HG03135 (cell line): ENCODE measurements at regions not wholly inside any gene's neighbourhood (a gene's known extent, or its start where the extent isn't known, plus 50 kb on each side); places are given as distances from the start of the nearest gene placed in this dataset.

Experiments
- ATAC-seq: cut with Tn5 transposase; IDR thresholded peaks from one replicate; pipeline ENCODE4 v1.9.1; 2021; ENCODE audit warnings: mild to moderate bottlenecking, moderate library complexity; ENCODE audit not compliant: unreplicated experiment

DNA sequence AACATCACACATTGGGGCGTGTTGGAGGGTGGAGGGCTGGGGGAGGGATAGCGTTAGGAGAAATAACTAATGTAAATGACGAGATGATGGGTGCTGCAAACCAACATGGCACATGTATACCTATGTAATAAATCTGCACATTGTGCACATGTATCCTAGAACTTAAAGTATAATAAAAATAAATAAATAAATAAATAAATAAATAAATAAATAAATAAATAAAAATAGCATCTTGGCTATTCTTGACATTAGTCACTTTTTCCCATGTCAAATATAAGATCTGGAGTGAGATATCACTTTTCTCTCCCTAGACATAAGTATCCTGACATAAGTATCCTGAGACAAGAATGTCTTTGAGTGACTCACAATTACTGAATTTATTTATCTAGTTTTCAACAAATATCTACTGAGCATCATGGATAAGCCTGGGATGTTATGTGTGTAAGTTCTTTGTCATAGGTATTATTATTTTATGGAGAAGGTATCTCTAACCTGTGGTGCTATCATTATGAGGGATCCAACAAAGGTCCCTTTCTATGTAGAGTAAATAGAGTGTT is 691.3 kb downstream of the SORCS1 start:
- no peak for ATAC-seq

DNA sequence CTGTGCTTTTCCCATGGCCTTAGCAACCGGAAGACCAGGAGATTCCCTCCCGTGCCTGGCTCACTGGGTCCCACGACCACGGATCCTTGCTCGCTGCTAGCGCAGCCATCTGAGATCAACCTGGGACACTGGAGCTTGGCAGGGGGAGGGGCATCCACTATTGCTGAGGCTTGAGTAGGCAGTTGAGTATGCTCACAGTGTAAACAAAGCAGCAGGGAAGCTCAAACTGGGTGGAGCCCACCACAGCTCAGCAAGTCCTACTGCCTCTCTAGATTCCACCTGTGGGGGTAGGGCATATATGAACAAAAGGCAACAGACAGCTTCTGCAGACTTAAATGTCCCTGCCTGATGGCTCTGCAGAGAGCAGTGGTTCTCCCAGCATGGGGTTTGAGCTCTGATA is 697.0 kb downstream of the SORCS1 start:
- no peak for ATAC-seq

DNA sequence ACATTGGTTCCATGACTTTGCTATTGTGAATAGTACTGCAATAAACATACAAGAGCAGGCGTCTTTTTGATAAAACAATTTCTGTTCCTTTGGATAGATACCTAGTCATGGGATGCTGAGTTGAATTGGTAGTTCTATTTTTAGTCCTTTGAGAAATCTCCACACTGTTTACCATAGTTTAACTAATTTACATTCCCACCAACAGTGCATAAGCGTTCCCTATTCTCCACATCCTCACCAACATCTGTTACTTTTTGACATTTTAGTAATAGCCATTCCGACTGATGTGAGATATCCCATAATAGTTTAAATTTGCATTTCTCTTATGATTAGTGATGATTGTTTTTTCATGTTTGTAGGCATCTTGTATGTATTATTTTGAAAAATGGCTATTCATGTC is 707.0 kb downstream of the SORCS1 start:
- no peak for ATAC-seq

GRCh38 chr10:106454233-106454632 is 710.3 kb downstream of the SORCS1 start:
- no peak for ATAC-seq

DNA sequence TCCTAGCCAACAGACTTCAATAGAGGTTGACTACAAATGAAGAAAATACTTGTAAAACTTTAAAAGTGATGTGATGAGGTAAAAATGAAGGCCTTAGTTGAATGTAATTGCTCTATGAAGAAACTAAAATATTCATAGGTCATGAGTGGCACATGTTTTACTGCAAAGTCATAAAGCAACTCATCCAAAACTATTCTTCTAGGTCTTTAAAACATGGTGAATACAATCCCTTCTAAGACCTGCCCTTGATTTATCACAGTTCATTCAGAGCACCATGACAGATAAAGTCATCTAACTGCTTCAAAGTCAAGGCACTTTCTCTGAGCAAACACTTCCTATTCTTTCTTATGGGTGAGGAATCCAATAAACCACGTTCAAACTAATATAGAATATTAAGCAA is 713.5 kb downstream of the SORCS1 start:
- ATAC-seq: no peak

GRCh38 chr10:106446920-106447319 is 717.6 kb downstream of the SORCS1 start:
- ATAC-seq: no peak

DNA sequence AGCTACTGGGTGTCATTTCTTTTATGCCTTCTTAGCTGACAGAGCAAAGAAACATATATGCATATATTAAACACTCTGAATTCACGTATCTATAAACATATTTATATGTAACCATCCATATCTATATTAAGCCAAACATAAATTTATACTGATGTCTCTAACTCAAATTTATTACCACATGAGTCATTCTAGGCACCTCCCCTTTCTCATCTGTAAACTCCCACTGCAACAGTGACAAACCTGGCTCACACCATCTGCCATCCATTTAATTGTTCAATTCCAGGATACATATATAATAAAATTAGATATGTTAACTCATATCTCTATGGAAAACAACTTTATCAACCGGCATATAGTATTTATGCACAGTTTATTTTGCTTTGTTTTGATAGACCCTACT is 722.3 kb downstream of the SORCS1 start:
- ATAC-seq: no peak

- no peak for ATAC-seq
Observed at GRCh38 chr10:106440767-106441166, 723.7 kb downstream of the SORCS1 start.

DNA sequence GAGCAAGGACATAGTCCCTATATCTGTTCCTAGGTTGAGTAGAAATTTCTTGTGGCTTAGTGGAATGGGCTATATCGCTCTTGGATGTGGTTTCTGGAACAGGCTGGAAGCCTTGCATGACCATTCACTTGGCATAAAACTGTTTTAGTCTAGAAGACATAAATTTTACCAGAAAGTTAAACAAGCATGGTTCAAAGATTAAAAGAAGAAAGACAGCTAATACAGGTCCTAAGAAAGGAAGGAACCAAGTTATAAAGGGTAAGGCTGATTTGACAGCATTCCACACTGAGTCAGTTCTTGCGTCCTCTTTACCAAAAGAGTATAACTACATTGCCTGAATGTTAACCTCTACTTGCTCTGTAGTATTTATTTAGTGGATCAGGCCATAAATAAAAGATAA is 724.2 kb downstream of the SORCS1 start:
- no peak for ATAC-seq

DNA sequence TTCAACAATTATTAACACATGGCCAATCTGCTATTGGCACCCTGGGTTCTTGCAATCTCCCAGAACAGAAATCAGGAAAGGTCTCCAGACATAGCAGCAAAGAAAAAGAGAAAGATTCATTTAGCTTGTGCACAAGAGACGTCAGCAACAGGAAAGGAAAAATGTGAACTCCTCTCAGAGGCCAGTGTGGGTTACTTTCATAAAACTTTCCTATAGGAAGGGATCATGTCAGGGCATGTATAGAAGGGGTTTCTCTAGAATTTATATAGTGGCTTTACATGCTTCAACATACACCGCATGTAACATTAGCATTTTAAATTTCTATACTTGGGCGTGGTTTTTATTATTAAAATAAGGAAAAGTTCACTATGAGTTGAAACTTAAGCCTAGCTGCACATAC is 725.1 kb downstream of the SORCS1 start:
- ATAC-seq: no peak

DNA sequence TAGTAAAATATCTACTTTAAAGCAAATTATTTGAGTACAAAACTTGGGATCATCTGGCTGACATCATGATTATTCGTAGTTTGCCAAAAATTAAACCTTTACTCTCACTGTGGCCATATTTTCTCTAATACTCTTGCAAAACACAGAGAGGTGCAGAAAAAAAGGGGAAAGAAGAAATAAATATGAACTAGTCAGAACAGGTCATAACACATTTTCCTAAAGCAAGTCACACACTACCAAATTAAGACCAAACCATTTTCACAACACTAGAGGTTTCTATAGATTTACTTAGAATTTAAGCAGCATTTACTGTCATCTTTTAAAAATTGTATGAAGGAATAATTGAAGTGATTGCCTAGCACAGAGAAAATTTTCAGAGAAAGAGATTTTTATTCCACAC is 726.1 kb downstream of the SORCS1 start:
- ATAC-seq: no peak

GRCh38 chr10:106436123-106436715 is 728.3 kb downstream of the SORCS1 start:
- ATAC-seq: no peak

- ATAC-seq: no peak
Observed at GRCh38 chr10:106435081-106435480, 729.4 kb downstream of the SORCS1 start.

DNA sequence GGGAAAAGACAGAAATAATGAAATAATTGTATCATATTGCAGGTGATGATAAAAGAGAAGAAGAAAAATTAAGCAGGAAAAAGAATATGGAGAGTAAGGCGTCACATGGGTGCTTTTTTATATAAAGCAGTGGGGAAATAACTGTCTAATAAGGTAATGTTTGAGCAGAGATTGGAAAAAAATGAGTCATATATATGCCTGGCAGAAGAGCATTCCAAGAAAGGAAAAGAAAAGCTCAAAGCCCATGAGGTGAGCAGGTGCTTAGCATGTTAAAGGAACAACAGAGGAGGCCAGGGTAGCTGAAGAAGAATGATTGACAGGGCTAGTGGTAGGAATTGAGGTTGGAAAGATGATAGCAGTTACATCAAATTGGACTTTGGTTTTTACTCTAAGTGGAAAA is 739.5 kb downstream of the SORCS1 start:
- ATAC-seq: no peak

DNA sequence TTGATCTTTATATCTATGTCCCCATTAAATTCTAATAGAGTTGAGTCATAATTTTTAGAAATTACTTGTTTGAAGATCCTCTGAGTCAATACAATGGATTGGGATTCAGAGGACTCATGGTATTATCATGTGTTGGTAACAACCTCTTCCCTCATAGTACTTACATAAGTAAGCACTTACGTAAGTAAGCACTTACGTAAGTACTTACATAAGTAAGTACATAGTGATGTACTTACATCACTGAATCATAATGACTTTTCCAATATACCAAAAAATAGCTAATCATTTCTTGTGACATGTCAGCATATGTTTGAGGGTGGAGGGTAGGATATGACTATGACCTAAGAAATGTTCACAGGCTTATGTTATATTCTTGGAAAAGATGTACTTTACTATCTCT is 740.5 kb downstream of the SORCS1 start:
- ATAC-seq: no peak

DNA sequence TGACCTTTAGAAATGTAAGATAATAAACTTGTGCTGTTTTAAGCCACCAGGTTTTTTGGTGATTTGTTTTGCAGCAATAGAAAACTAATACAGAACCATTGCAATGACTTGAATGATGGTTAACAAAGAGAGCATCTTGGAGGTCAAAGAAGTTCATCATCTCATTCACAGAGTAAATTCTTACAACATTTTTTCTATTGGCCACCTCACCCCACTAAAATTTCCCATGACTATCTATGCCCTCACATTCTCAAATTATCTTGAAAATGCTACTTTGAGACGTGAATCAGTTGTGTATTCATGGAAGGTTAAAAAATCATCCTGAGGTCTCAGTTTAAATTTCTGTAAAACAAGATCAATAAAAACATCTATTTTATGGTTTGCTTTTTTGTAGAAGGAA is 754.2 kb downstream of the SORCS1 start:
- ATAC-seq: no peak

- ATAC-seq: no peak
Observed at GRCh38 chr10:106405141-106405540, 759.4 kb downstream of the SORCS1 start.

DNA sequence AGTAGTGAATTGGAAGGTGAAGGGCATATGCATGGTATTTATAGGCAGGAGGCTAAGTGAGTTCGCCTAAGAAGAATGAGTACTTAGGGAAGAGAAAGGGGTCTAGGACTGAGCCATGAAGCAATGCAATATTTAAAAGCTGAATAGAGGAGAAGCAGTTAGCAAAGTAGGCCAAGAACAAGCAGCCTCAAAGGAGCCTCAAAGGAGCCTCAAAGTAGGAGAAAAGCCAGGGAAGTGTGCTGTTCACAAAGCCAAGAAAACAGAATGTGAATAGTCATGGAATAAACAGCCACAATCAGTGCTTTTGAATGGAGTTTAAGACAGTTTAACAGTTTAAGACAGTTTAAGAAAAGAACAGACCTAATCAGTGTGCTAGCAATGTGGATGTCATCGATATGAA is 762.0 kb downstream of the SORCS1 start:
- no peak for ATAC-seq

GRCh38 chr10:106401967-106402366 is 762.5 kb downstream of the SORCS1 start:
- no peak for ATAC-seq

DNA sequence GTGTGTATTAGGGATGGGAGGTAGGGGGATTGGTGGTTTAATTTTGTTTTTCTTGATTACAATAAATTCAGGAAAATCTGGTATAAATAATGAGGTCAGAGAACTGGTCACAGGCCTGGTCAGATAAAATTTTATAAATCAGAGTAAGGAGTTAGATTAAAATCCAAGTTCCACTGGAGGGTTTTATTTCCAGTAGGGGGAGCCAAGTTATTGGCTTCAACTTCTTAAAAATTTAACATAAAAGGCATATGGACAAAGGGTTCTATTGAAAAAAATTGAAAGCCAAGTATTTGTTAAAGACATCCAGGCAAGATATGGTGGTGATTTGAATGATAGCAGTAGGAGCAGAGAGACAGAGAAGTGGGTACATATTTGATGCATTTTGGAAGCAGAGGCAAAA is 763.3 kb downstream of the SORCS1 start:
- no peak for ATAC-seq

GRCh38 chr10:106399112-106399511 is 765.4 kb downstream of the SORCS1 start:
- no peak for ATAC-seq

- no peak for ATAC-seq
Observed at GRCh38 chr10:106396192-106396591, 768.3 kb downstream of the SORCS1 start.

- no peak for ATAC-seq
Observed at GRCh38 chr10:106395041-106395749, 769.3 kb downstream of the SORCS1 start.
